HG03342 (cell line): ENCODE measurements at regions not wholly inside any gene's neighbourhood (a gene's known extent, or its start where the extent isn't known, plus 50 kb on each side); places are given as distances from the start of the nearest gene placed in this dataset.

Experiments
- ATAC-seq: cut with Tn5 transposase; IDR thresholded peaks from one replicate; pipeline ENCODE4 v1.9.1; 2021; ENCODE audit warnings: mild to moderate bottlenecking, moderate library complexity; ENCODE audit not compliant: unreplicated experiment

GRCh38 chr10:4103603-4104002, 318.6 kb upstream of the KLF6 start:
- no peak for ATAC-seq

GRCh38 chr10:4102802-4103344, 317.9 kb upstream of the KLF6 start:
- no peak for ATAC-seq

GRCh38 chr10:4101918-4102654, 317.1 kb upstream of the KLF6 start:
- ATAC-seq, result peak; percentile 55

GRCh38 chr10:4100380-4100779, 315.4 kb upstream of the KLF6 start:
- no peak for ATAC-seq

- no peak for ATAC-seq
Measured at GRCh38 chr10:4099202-4099601, 314.2 kb upstream of the KLF6 start.

- ATAC-seq, result no peak
Measured at GRCh38 chr10:4095166-4095917, 310.3 kb upstream of the KLF6 start.

- ATAC-seq, result no peak
Measured at GRCh38 chr10:4094751-4095150, 309.7 kb upstream of the KLF6 start.

GRCh38 chr10:4093438-4093837, 308.4 kb upstream of the KLF6 start:
- no peak for ATAC-seq

- no peak for ATAC-seq
Measured at GRCh38 chr10:4088354-4089066, 303.5 kb upstream of the KLF6 start.

- ATAC-seq, result no peak
Measured at GRCh38 chr10:4086131-4086898, 301.3 kb upstream of the KLF6 start.

GRCh38 chr10:4083509-4084003, 298.5 kb upstream of the KLF6 start:
- ATAC-seq, result no peak

- ATAC-seq, result no peak
Measured at GRCh38 chr10:4082861-4083260, 297.9 kb upstream of the KLF6 start.

- ATAC-seq, result no peak
Measured at GRCh38 chr10:4081685-4082111, 296.7 kb upstream of the KLF6 start.

GRCh38 chr10:4080225-4080805, 295.3 kb upstream of the KLF6 start:
- no peak for ATAC-seq

- ATAC-seq, result no peak
Measured at GRCh38 chr10:4079803-4080202, 294.8 kb upstream of the KLF6 start.

- ATAC-seq, result no peak
Measured at GRCh38 chr10:4077804-4078203, 292.8 kb upstream of the KLF6 start.

- no peak for ATAC-seq
Measured at GRCh38 chr10:4076983-4077382, 292.0 kb upstream of the KLF6 start.

- ATAC-seq, result no peak
Measured at GRCh38 chr10:4075443-4075842, 290.4 kb upstream of the KLF6 start.

- no peak for ATAC-seq
Measured at GRCh38 chr10:4074545-4075407, 289.8 kb upstream of the KLF6 start.
